Forelimb muscle (tissue), 1 donor: ENCODE measurements at regions not wholly inside any gene's neighbourhood (a gene's known extent, or its start where the extent isn't known, plus 50 kb on each side); places are given as distances from the start of the nearest gene placed in this dataset.
A peak's percentile ranks its signal among the peaks of the same experiment; 100 is the strongest.
"Not testable (repeated sequence)": the region's sequence is repeated elsewhere in the genome, so short reads cannot be mapped to it uniquely, and the experiment has no call there.

ENCODE experiments used
- DNase-seq: peaks from one replicate; pipeline ENCODE4 v3.0.0-alpha.2; 2013; ENCODE audit warnings: low read depth

DNA sequence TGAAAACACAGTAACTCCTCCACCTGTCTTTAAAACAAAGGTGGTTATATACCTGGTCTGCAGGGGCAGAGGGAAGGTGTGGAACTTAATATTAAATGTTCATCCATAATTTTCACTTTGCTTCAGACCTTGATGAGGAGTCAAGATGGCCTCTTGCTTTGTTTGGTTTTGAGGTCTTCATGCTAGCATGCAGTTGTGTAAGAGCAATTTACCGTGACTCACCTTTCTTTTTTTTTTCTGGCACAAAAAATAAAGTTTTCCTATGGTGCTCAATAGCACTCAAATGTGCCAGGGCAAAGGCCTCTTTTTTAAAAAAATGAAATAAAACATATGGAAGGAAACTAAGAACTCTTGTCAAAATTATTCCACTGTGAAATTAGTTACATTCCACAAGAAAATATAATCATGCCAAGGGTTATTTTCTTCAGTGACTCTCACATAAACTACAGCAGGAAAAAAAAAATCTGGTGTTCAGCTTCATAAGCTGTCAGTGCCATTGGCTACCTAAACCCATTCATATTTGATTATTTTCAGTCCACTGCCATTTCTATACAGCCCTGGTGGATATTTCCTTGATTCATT lies 128.2 kb downstream of the SLC7A11 start:
- DNase-seq: no peak

DNA sequence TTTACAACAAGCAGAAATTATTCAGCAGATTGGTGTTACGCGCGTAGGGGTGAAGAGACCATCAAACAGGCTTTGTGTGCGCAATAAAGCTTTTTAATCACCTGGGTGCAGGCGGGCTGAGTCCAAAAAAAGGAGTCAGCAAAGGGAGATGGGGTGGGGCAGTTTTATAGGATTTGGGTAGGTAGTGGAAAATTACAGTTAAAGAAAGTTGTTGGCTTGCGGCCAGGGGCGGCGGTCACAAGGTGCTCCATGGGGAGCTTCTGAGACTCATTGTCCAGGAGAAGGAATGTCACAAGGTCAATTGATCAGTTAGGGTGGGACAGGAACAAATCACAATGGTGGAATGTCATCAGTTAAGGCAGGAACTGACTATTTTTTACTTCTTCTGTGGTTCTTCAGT lies 129.3 kb downstream of the SLC7A11 start:
- DNase-seq: not testable (repeated sequence)

GRCh38 chr4:138112389-138112788 lies 129.8 kb downstream of the SLC7A11 start:
- DNase-seq: no peak

- DNase-seq: no peak
These were observed 130.6 kb downstream of the SLC7A11 start for GRCh38 chr4:138111462-138112000.

DNA sequence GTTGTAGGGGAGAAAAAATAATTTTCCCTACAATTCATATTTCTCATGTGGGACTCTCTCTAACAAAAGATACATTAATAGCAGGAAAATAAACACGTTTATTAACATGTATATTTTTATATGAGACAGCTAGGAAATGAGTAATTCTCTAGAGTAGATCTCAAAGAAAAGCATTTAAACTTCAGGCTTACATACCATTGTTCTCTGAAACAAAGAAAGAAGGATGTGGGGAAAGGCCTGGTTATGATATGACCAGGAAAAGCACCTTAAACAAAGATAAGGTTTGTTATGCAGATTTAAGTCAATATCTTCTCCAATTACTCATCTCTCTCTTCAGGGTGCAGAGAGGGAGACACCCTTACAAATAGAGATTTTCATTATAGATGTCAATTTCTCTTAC lies 131.3 kb downstream of the SLC7A11 start:
- DNase-seq: no peak

DNA sequence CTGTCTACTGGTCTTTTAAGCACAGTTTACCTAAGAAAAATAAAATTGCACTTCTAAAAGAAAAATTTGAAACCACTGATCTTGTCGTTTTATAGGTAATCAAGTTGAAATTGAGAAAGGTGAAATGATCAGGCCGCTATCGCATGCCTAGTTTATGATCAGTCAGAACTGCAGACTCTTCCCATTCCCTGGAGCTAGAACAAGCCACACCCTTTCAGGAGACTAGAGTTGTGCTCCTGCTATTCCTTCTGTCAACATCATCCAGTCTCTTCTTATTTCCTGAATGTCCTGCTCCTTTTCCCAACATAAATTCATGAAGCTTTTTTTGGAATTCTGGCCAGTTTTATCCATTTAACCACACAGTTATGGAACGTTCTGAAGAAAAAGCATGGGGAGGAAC lies 135.1 kb downstream of the SLC7A11 start:
- no peak for DNase-seq

- no peak for DNase-seq
These were observed 136.8 kb downstream of the SLC7A11 start for GRCh38 chr4:138105331-138105730.

DNA sequence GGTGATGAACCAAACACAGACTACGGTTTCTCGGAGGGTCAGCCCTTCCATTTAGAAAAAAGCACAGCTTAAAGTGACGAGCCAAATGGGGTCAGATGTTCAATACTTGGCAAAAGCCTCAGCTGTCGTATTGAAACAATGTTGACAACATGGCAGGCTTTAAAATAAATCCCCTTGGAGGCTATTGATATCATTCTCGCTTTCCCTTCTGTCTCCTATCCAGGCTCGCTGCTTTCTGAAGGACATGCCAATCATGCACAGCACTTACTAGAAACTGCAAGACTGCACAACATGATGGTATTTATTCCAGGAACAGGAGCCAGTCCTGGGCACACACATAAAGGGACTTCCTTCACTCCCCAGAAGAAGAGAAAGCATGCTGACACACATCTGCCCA lies 137.9 kb downstream of the SLC7A11 start:
- DNase-seq: no peak

- DNase-seq: no peak
These were observed 138.4 kb downstream of the SLC7A11 start for GRCh38 chr4:138103597-138104283.

DNA sequence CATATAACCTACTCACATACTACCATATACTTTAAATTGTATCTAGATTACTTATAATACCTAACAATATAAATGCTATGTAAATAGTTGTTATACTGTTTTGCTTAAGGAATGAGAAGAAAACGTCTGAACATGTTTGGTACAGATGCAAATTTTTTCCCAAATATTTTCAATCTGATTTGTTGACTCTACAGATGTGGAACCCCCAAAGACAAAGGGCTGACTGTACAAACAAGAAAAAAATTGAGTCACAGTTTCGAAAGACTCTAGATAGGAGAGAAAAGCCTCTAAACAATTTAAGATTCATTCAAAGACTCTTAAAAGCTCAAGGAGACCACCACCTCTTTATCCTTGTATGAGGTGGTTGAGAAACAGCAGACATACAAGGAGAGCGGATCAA lies 142.8 kb downstream of the SLC7A11 start:
- DNase-seq: no peak

GRCh38 chr4:138097912-138098600 lies 144.1 kb downstream of the SLC7A11 start:
- no peak for DNase-seq

GRCh38 chr4:138096384-138097062 lies 145.6 kb downstream of the SLC7A11 start:
- no peak for DNase-seq

DNA sequence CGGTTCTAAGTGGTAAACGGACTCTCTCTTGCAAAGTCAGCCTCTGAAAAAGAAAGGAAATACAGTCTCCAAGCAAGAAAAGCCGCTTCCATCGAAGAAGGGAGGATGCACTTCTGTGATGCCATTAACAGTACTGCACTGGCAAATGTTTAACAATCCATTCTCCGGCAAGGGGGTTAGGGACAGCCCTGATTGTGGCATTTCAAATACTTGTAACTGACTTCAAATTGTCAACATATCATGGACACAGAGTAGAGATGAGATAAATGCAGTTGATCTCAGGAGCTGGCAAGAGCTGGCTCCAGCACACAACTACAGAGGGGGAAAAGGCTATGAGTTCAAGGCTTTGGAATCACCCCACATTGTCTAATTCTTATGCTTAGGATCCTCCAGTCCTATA lies 146.8 kb downstream of the SLC7A11 start:
- no peak for DNase-seq

DNA sequence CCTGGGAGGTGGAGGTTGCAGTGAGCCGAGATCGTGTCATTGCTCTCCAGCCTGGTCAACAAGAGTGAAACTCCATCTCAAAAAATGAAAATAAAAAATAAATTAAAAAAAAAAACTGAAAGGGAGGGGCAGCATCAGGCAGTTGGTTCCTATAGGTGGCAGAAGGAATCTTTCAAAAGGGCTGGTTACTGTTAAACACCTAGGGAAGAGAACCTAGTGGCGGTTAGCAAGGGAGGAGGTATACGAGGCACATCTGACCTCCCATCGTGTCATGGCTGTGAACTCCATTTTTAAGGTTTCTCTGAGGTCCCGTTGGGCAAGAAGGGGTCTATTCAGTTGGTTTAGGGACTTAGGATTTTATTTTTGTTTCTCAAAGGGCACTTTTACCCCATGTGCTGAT lies 150.1 kb downstream of the SLC7A11 start:
- DNase-seq: no peak

GRCh38 chr4:138090918-138091676 lies 151.1 kb downstream of the SLC7A11 start:
- DNase-seq: no peak

- peak; percentile 59 for DNase-seq
These were observed 151.8 kb downstream of the SLC7A11 start for GRCh38 chr4:138090150-138090917.

GRCh38 chr4:138088449-138089208 lies 153.5 kb downstream of the SLC7A11 start:
- DNase-seq: no peak

DNA sequence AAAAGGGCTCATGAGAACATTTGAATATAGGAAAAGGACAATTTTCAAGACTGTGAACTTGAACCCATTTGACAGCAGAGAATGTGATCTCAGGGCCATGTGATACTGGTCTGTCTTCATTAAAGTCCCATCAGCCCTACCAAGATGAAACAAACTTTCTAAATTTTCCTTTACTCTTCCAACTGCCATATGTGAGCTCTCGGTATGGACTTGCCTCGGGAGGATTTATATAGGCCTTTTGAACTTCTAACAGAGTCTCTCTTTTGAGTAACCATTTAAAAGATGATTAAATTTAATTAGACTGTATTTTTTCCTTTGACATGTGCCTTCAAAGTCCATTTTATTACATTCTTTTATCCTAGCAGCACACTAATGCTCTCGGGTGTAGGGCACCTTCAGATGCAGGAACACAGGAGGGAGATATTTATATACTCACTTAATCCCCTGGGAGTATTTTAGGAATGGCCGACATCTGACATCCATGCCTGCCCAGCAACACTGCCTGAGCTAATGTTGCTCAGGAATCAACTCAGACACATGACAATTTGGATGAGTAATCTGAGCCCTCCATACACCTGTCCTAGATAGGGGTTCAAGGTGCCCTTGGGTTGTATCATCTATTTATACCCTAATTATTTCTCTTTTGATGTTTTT lies 155.0 kb downstream of the SLC7A11 start:
- no peak for DNase-seq

- DNase-seq: no peak
These were observed 155.5 kb downstream of the SLC7A11 start for GRCh38 chr4:138086611-138087041.
